ENCODE measurements at regions not wholly inside any gene's neighbourhood (a gene's known extent, or its start where the extent isn't known, plus 50 kb on each side); places are given as distances from the start of the nearest gene placed in this dataset.

GRCh38 chr15:69860921-69861320 is 236.8 kb downstream of the TLE3 start:
- H3K9ac ChIP-seq (ENCODE audit: low read length), result no peak overlapping the region
- H3K27me3 ChIP-seq (ENCODE audit: insufficient read depth, low read length), result no peaks in the 10 kb centered on the region
- no peak overlapping the region for H3K27ac ChIP-seq (ENCODE audit: low read depth, low read length, poor library complexity, severe bottlenecking)
- TF ChIP-seq CTCF (IDR thresholded peaks at IDR 0.05; ENCODE audit: low read length), result no peak
- no peak for TF ChIP-seq EZH2 (IDR thresholded peaks at IDR 0.05; ENCODE audit: borderline replicate concordance, low read length)
- peaks cover 3% of the 10 kb centered on the region; the same call in 1 of the 2 replicates for H3K9me3 ChIP-seq (ENCODE audit: low read length)
- no peak overlapping the region for H2AFZ ChIP-seq (ENCODE audit: low read length)
- H3K4me1 ChIP-seq (ENCODE audit: insufficient read depth, low read length, severe bottlenecking), result peaks cover 70% of the 10 kb centered on the region
- no peak overlapping the region for H3K4me2 ChIP-seq (ENCODE audit: low read length)
- no peaks in the 10 kb centered on the region for H3F3A ChIP-seq (ENCODE audit: insufficient read depth, low read length)
- H3K4me3 ChIP-seq (ENCODE audit: low read depth, low read length, poor library complexity, severe bottlenecking), result no peak overlapping the region
- no peaks in the 10 kb centered on the region for H3K36me3 ChIP-seq (ENCODE audit: insufficient read depth, low read length)
- H3K79me2 ChIP-seq (ENCODE audit: insufficient read depth, low read length), result no peaks in the 10 kb centered on the region
- H3K9me2 ChIP-seq (ENCODE audit: low read depth, low read length), result no peaks in the 10 kb centered on the region
- no peaks in the 10 kb centered on the region for H4K20me1 ChIP-seq (ENCODE audit: insufficient read depth, low read length)

- no peak overlapping the region; the same call in 1 of the 2 replicates for H3K9ac ChIP-seq (ENCODE audit: low read length)
- H3K4me3 ChIP-seq (ENCODE audit: low read depth, low read length, poor library complexity, severe bottlenecking), result no peak overlapping the region
- H3K9me2 ChIP-seq (ENCODE audit: low read depth, low read length), result no peaks in the 10 kb centered on the region
- H2AFZ ChIP-seq (ENCODE audit: low read length), result no peak overlapping the region
- H3K27ac ChIP-seq (ENCODE audit: low read depth, low read length, poor library complexity, severe bottlenecking), result peak overlapping the region; percentile 28
- no peaks in the 10 kb centered on the region for H3F3A ChIP-seq (ENCODE audit: insufficient read depth, low read length)
- no peak for TF ChIP-seq EZH2 (IDR thresholded peaks at IDR 0.05; ENCODE audit: borderline replicate concordance, low read length)
- TF ChIP-seq CTCF (IDR thresholded peaks at IDR 0.05; ENCODE audit: low read length), result no peak
- H3K4me1 ChIP-seq (ENCODE audit: insufficient read depth, low read length, severe bottlenecking), result peaks cover 65% of the 10 kb centered on the region
- no peaks in the 10 kb centered on the region for H3K27me3 ChIP-seq (ENCODE audit: insufficient read depth, low read length)
- H3K4me2 ChIP-seq (ENCODE audit: low read length), result peak overlapping the region; percentile 5; the same call in 1 of the 2 replicates
- peaks cover 3% of the 10 kb centered on the region; the same call in 1 of the 2 replicates for H3K9me3 ChIP-seq (ENCODE audit: low read length)
- H3K79me2 ChIP-seq (ENCODE audit: insufficient read depth, low read length), result no peaks in the 10 kb centered on the region
- no peaks in the 10 kb centered on the region for H3K36me3 ChIP-seq (ENCODE audit: insufficient read depth, low read length)
- H4K20me1 ChIP-seq (ENCODE audit: insufficient read depth, low read length), result no peaks in the 10 kb centered on the region
Measured at GRCh38 chr15:69861331-69862171, 236.2 kb downstream of the TLE3 start.

- H2AFZ ChIP-seq (ENCODE audit: low read length), result no peak overlapping the region
- H4K20me1 ChIP-seq (ENCODE audit: insufficient read depth, low read length), result no peaks in the 10 kb centered on the region
- no peak overlapping the region for H3K4me3 ChIP-seq (ENCODE audit: low read depth, low read length, poor library complexity, severe bottlenecking)
- H3K9me3 ChIP-seq (ENCODE audit: low read length), result peaks cover 3% of the 10 kb centered on the region; the same call in 1 of the 2 replicates
- peaks cover 55% of the 10 kb centered on the region for H3K4me1 ChIP-seq (ENCODE audit: insufficient read depth, low read length, severe bottlenecking)
- H3K36me3 ChIP-seq (ENCODE audit: insufficient read depth, low read length), result no peaks in the 10 kb centered on the region
- no peak for TF ChIP-seq EZH2 (IDR thresholded peaks at IDR 0.05; ENCODE audit: borderline replicate concordance, low read length)
- peak overlapping the region; percentile 28 for H3K27ac ChIP-seq (ENCODE audit: low read depth, low read length, poor library complexity, severe bottlenecking)
- no peaks in the 10 kb centered on the region for H3K9me2 ChIP-seq (ENCODE audit: low read depth, low read length)
- H3K27me3 ChIP-seq (ENCODE audit: insufficient read depth, low read length), result no peaks in the 10 kb centered on the region
- H3K9ac ChIP-seq (ENCODE audit: low read length), result no peak overlapping the region
- H3F3A ChIP-seq (ENCODE audit: insufficient read depth, low read length), result no peaks in the 10 kb centered on the region
- H3K79me2 ChIP-seq (ENCODE audit: insufficient read depth, low read length), result no peaks in the 10 kb centered on the region
- H3K4me2 ChIP-seq (ENCODE audit: low read length), result no peak overlapping the region
Measured at GRCh38 chr15:69862540-69862939, 235.2 kb downstream of the TLE3 start.
